ENCODE measurements at regions not wholly inside any gene's neighbourhood (a gene's known extent, or its start where the extent isn't known, plus 50 kb on each side); places are given as distances from the start of the nearest gene placed in this dataset.

DNA sequence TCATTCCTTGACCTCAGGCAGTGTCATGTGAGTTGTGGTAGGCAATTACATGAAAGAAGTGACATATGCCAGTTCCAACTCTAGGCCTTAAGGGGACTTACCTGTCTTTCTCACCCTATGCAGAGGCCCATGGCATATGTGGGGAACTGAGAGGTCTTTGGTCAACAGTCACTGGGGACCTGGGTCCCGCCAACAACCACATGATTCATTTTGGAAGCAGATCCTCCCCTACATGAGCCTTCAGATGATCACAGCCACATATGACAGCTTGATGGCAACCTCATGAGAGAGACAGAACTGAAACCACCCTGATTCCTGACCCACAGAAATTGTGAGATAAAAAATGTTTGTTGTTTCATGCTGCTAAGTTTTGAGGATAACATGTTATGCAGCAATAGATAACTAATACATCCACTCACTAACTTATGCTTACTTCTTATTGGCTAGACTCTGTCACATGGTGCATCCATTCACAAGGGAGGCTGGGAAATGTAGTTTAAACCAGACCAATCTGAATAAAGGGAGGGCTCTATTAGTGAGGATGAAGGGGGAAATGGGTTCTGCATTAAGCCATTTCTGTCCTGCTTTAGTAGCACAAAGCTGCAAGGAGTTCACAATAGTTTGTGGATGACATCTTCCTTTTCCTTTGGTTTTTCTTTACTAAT, 298.2 kb downstream of the HAPSTR1 start:
- H3K27me3 ChIP-seq (ENCODE audit: control insufficient read depth, insufficient read depth, low read length) = no peaks in the 10 kb centered on the region
- no peaks in the 10 kb centered on the region for H3K4me1 Mint-ChIP-seq
- H3K9me3 Mint-ChIP-seq = peaks cover 0 to 12% (median 7%) of the 10 kb centered on the region in 7 donors
- DNase-seq (no peak), ATAC-seq (ENCODE audit: low read depth in 2 of 2) (no peak)
- H3K27ac Mint-ChIP-seq = no peak overlapping the region
- H3K4me3 Mint-ChIP-seq = no peak overlapping the region
- no peak overlapping the region for H3K4me3 ChIP-seq (ENCODE audit: low read depth, low read length)
- no peaks in the 10 kb centered on the region for H3K36me3 Mint-ChIP-seq
- H3K27me3 Mint-ChIP-seq = no peaks in the 10 kb centered on the region
- no peak overlapping the region for H3K27ac ChIP-seq (ENCODE audit: insufficient read depth, low read length, poor library complexity, severe bottlenecking)
- H3K9me3 ChIP-seq (ENCODE audit: control insufficient read depth in 2 of 2, low read length in 2 of 2) = peaks cover 2 to 8% of the 10 kb centered on the region in 2 experiments
- no peaks in the 10 kb centered on the region for H3K36me3 ChIP-seq (ENCODE audit: control insufficient read depth, insufficient read depth, low read length)
- no peaks in the 10 kb centered on the region for H3K4me1 ChIP-seq (ENCODE audit: control insufficient read depth, insufficient read depth, low read length, poor library complexity, severe bottlenecking)

DNA sequence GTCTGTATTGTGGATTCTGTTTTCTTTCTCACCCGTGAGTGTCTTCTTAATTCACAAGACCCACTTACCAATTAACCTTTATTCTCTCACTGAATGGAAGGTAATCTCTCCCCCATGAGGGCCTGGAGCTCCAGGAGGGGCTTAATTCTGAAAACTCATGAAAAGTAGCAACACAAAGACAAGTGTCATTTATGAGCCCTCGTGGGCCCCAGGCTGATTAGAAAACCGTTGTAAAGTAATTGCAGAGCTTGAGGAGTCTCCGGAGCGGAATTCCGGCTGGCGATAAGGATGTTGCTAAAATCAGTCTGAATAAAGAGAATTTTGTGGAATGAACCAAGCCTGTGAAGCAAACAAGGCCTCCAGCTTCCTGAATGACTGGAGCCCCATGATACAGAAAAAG, 301.5 kb downstream of the HAPSTR1 start:
- H3K27ac ChIP-seq (ENCODE audit: insufficient read depth, low read length, poor library complexity, severe bottlenecking) = no peak overlapping the region
- ATAC-seq (ENCODE audit: low read depth in 2 of 2) = no peak
- H3K36me3 ChIP-seq (ENCODE audit: control insufficient read depth, insufficient read depth, low read length) = no peaks in the 10 kb centered on the region
- DNase-seq = no peak
- H3K9me3 ChIP-seq (ENCODE audit: control insufficient read depth in 2 of 2, low read length in 2 of 2) = peaks cover 0 to 2% of the 10 kb centered on the region in 2 experiments
- Mint-ChIP-seq H3K4me1 (no peaks in the 10 kb centered on the region), H3K4me3 (no peak overlapping the region), H3K9me3 (peaks cover 0 to 19% (median 10%) of the 10 kb centered on the region in 7 donors), H3K36me3 (no peaks in the 10 kb centered on the region), H3K27ac (no peak overlapping the region), H3K27me3 (no peaks in the 10 kb centered on the region)
- H3K27me3 ChIP-seq (ENCODE audit: control insufficient read depth, insufficient read depth, low read length) = no peaks in the 10 kb centered on the region
- H3K4me3 ChIP-seq (ENCODE audit: low read depth, low read length) = no peak overlapping the region
- H3K4me1 ChIP-seq (ENCODE audit: control insufficient read depth, insufficient read depth, low read length, poor library complexity, severe bottlenecking) = no peaks in the 10 kb centered on the region

DNA sequence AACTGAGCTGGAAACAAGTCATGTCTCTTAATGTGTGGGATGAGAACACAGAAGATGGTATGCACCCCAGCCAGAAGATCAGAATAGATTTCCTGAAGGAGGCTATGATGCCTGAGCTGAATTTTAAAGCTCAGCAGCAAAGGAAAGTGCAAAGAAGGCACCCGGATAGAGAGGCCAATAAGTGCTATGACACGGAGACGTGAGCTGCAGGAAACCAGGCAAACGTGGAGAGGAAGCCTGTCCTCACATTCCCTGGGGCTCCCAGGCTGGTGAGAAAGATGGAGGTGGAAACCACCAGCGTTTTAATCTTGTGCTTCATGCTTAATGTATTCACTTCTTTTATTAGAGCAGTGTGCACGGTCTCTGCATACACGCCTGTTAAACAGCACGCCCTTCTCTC, 302.1 kb downstream of the HAPSTR1 start:
- H3K4me3 Mint-ChIP-seq = no peak overlapping the region
- Histone ChIP-seq H3K4me1 (ENCODE audit: control insufficient read depth, insufficient read depth, low read length, poor library complexity, severe bottlenecking) (no peaks in the 10 kb centered on the region), H3K9me3 (ENCODE audit: control insufficient read depth in 2 of 2, low read length in 2 of 2) (peaks cover 0 to 2% of the 10 kb centered on the region in 2 experiments), H3K27ac (ENCODE audit: insufficient read depth, low read length, poor library complexity, severe bottlenecking) (no peak overlapping the region), H3K36me3 (ENCODE audit: control insufficient read depth, insufficient read depth, low read length) (no peaks in the 10 kb centered on the region), H3K4me3 (ENCODE audit: low read depth, low read length) (no peak overlapping the region), H3K27me3 (ENCODE audit: control insufficient read depth, insufficient read depth, low read length) (no peaks in the 10 kb centered on the region)
- H3K9me3 Mint-ChIP-seq = peaks cover 0 to 14% (median 7%) of the 10 kb centered on the region in 7 donors
- no peaks in the 10 kb centered on the region for H3K4me1 Mint-ChIP-seq
- H3K36me3 Mint-ChIP-seq = no peaks in the 10 kb centered on the region
- no peak for ATAC-seq (ENCODE audit: low read depth in 2 of 2)
- DNase-seq = no peak
- H3K27me3 Mint-ChIP-seq = no peaks in the 10 kb centered on the region
- H3K27ac Mint-ChIP-seq = no peak overlapping the region

DNA sequence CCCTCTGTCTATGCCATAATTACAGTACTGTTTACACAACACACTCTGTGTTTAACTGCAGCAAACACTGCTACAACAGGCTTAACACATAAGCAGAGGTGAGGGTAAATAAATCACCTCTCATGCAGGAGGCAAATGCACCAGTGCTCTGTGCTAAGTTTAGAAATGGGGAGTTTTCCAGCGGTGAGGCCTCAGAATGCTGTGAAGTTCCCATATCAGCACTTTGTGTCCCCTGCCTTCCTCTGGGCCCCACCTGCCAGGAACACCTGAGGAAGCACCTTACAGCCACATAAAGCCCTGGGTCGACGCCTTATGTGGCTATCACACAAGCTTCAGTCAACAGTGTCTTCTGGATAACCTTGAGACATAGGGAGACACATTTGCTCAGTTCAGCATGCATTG, 304.5 kb downstream of the HAPSTR1 start:
- H3K4me3 ChIP-seq (ENCODE audit: low read depth, low read length) = no peak overlapping the region
- H3K27me3 ChIP-seq (ENCODE audit: control insufficient read depth, insufficient read depth, low read length) = no peaks in the 10 kb centered on the region
- no peak for DNase-seq
- H3K27me3 Mint-ChIP-seq = no peaks in the 10 kb centered on the region
- no peaks in the 10 kb centered on the region for H3K4me1 Mint-ChIP-seq
- H3K27ac Mint-ChIP-seq = no peak overlapping the region
- ATAC-seq (ENCODE audit: low read depth in 2 of 2) = no peak
- no peaks in the 10 kb centered on the region for H3K36me3 ChIP-seq (ENCODE audit: control insufficient read depth, insufficient read depth, low read length)
- H3K4me1 ChIP-seq (ENCODE audit: control insufficient read depth, insufficient read depth, low read length, poor library complexity, severe bottlenecking) = no peaks in the 10 kb centered on the region
- H3K9me3 Mint-ChIP-seq = peaks cover 0 to 12% (median 2%) of the 10 kb centered on the region in 7 donors
- H3K27ac ChIP-seq (ENCODE audit: insufficient read depth, low read length, poor library complexity, severe bottlenecking) = no peak overlapping the region
- no peaks in the 10 kb centered on the region for H3K36me3 Mint-ChIP-seq
- H3K4me3 Mint-ChIP-seq = peak overlapping the region in 1 of 4 donors; percentile 55
- peaks cover 0 to 2% of the 10 kb centered on the region in 2 experiments for H3K9me3 ChIP-seq (ENCODE audit: control insufficient read depth in 2 of 2, low read length in 2 of 2)

DNA sequence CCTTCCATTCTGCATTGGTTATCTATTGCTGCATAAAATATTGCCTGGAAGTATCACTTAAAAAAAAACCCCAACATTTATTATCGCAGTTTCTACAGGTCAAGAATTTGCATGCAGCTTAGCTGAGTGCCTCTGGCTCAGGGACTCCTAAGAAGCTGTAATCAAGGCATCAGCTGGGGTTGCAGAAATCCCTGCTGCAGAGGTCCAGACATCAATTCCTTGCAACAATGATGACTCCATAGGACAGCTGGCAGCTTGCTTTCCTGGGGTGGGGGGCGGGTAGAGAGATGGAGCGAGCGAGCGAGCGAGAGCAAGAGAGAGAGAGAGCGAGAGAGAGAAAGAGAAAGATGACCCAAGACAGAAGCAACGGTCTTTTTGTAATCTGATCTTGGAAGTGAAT, 308.1 kb downstream of the HAPSTR1 start:
- no peak overlapping the region for H3K27ac ChIP-seq (ENCODE audit: insufficient read depth, low read length, poor library complexity, severe bottlenecking)
- no peak overlapping the region for H3K27ac Mint-ChIP-seq
- no peaks in the 10 kb centered on the region for H3K36me3 Mint-ChIP-seq
- H3K27me3 ChIP-seq (ENCODE audit: control insufficient read depth, insufficient read depth, low read length) = no peaks in the 10 kb centered on the region
- no peak for ATAC-seq (ENCODE audit: low read depth in 2 of 2)
- no peaks in the 10 kb centered on the region for H3K9me3 ChIP-seq (ENCODE audit: control insufficient read depth in 2 of 2, low read length in 2 of 2)
- DNase-seq = no peak
- H3K4me1 Mint-ChIP-seq = no peaks in the 10 kb centered on the region
- no peaks in the 10 kb centered on the region for H3K27me3 Mint-ChIP-seq
- no peaks in the 10 kb centered on the region for H3K36me3 ChIP-seq (ENCODE audit: control insufficient read depth, insufficient read depth, low read length)
- no peak overlapping the region for H3K4me3 Mint-ChIP-seq
- H3K4me1 ChIP-seq (ENCODE audit: control insufficient read depth, insufficient read depth, low read length, poor library complexity, severe bottlenecking) = no peaks in the 10 kb centered on the region
- peaks cover 0 to 7% (median 2%) of the 10 kb centered on the region in 7 donors for H3K9me3 Mint-ChIP-seq
- no peak overlapping the region for H3K4me3 ChIP-seq (ENCODE audit: low read depth, low read length)

DNA sequence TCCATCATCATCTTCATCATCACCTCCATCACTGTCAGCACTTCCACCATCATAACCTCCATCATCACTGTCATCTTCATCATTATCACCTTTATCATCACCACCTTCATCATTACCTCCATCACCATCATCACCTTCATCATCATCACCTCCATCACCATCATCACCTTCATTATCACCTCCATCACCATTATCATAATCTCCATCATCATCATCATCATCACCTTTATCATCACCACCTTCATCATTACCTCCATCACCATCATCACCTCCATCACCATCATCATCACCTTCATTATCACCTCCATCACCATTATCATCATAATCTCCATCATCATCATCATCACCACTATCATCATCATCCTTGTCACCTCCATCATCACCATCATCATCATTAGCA, 309.7 kb downstream of the HAPSTR1 start:
- Histone ChIP-seq H3K36me3 (ENCODE audit: control insufficient read depth, insufficient read depth, low read length) (no peaks in the 10 kb centered on the region), H3K9me3 (ENCODE audit: control insufficient read depth in 2 of 2, low read length in 2 of 2) (no peaks in the 10 kb centered on the region), H3K27me3 (ENCODE audit: control insufficient read depth, insufficient read depth, low read length) (no peaks in the 10 kb centered on the region), H3K27ac (ENCODE audit: insufficient read depth, low read length, poor library complexity, severe bottlenecking) (no peak overlapping the region), H3K4me1 (ENCODE audit: control insufficient read depth, insufficient read depth, low read length, poor library complexity, severe bottlenecking) (no peaks in the 10 kb centered on the region), H3K4me3 (ENCODE audit: low read depth, low read length) (no peak overlapping the region)
- DNase-seq (no peak), ATAC-seq (ENCODE audit: low read depth in 2 of 2) (no peak)
- H3K27ac Mint-ChIP-seq = no peak overlapping the region
- H3K4me1 Mint-ChIP-seq = no peaks in the 10 kb centered on the region
- no peaks in the 10 kb centered on the region for H3K27me3 Mint-ChIP-seq
- H3K4me3 Mint-ChIP-seq = no peak overlapping the region
- peaks cover 0 to 7% (median 2%) of the 10 kb centered on the region in 7 donors for H3K9me3 Mint-ChIP-seq
- no peaks in the 10 kb centered on the region for H3K36me3 Mint-ChIP-seq

DNA sequence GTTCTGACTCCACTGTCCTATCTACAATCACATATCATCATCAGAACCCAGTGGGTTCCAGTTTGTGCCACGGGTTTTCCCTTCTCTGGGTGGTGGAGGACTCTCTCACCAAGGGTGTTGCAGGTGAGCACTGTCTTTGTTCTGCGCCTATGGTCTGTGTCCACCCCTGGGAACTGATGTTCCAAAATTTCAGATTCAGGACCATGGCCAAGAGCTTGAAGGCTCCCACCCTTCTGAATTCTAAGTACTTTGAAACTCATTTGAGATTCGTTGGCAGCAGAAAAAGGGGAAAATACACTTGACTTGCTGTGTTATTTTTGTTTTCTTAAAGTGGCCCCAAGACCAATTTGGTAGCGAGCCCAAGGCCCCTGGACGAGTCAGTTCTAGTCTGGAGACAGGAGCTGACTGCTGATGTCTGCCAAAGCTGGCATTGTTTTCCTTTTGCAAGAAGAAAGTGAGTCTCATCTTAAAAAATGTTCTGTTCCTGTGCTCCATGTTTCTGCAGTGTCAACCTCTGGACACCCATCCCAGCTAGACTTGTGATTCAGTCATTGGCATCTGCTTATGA, 310.9 kb downstream of the HAPSTR1 start:
- no peak overlapping the region for H3K4me3 Mint-ChIP-seq
- no peaks in the 10 kb centered on the region for H3K4me1 ChIP-seq (ENCODE audit: control insufficient read depth, insufficient read depth, low read length, poor library complexity, severe bottlenecking)
- ATAC-seq (ENCODE audit: low read depth in 2 of 2) (no peak), DNase-seq (no peak)
- H3K9me3 Mint-ChIP-seq = peaks cover 0 to 5% (median 0%) of the 10 kb centered on the region in 7 donors
- H3K36me3 ChIP-seq (ENCODE audit: control insufficient read depth, insufficient read depth, low read length) = no peaks in the 10 kb centered on the region
- no peaks in the 10 kb centered on the region for H3K4me1 Mint-ChIP-seq
- no peaks in the 10 kb centered on the region for H3K36me3 Mint-ChIP-seq
- H3K27me3 Mint-ChIP-seq = no peaks in the 10 kb centered on the region
- H3K27ac Mint-ChIP-seq = no peak overlapping the region
- H3K4me3 ChIP-seq (ENCODE audit: low read depth, low read length) = no peak overlapping the region
- no peak overlapping the region for H3K27ac ChIP-seq (ENCODE audit: insufficient read depth, low read length, poor library complexity, severe bottlenecking)
- H3K27me3 ChIP-seq (ENCODE audit: control insufficient read depth, insufficient read depth, low read length) = no peaks in the 10 kb centered on the region
- no peaks in the 10 kb centered on the region for H3K9me3 ChIP-seq (ENCODE audit: control insufficient read depth in 2 of 2, low read length in 2 of 2)

DNA sequence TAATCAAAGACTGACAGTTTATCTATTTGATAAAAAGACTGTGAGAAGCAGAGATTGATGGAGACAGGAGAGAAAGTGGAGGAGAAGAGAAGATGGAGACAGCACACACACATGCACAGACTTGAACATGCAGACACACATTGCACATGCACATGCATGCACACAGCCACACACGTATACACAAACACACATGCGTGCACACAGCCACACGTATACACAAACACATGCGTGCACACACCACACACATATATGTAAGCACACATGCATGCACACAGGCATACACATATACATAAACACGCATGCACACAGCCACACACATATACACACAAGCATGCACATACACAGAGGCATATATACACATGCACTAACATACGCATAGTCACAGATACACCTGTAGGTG, 313.4 kb downstream of the HAPSTR1 start:
- no peaks in the 10 kb centered on the region for H3K36me3 ChIP-seq (ENCODE audit: control insufficient read depth, insufficient read depth, low read length)
- no peaks in the 10 kb centered on the region for H3K27me3 Mint-ChIP-seq

More for the DNA sequence above, 313.4 kb downstream of the HAPSTR1 start:
- no peak overlapping the region for H3K27ac Mint-ChIP-seq
- no peaks in the 10 kb centered on the region for H3K9me3 ChIP-seq (ENCODE audit: control insufficient read depth in 2 of 2, low read length in 2 of 2)
- H3K4me3 Mint-ChIP-seq = no peak overlapping the region
- no peaks in the 10 kb centered on the region for H3K4me1 Mint-ChIP-seq
- H3K36me3 Mint-ChIP-seq = no peaks in the 10 kb centered on the region
- no peaks in the 10 kb centered on the region for H3K4me1 ChIP-seq (ENCODE audit: control insufficient read depth, insufficient read depth, low read length, poor library complexity, severe bottlenecking)
- H3K27ac ChIP-seq (ENCODE audit: insufficient read depth, low read length, poor library complexity, severe bottlenecking) = no peak overlapping the region
- no peaks in the 10 kb centered on the region for H3K27me3 ChIP-seq (ENCODE audit: control insufficient read depth, insufficient read depth, low read length)
- DNase-seq = no peak
- no peak overlapping the region for H3K4me3 ChIP-seq (ENCODE audit: low read depth, low read length)
- peaks cover 0 to 2% (median 0%) of the 10 kb centered on the region in 7 donors for H3K9me3 Mint-ChIP-seq
- no peak for ATAC-seq (ENCODE audit: low read depth in 2 of 2)
